Activated naive CD8-positive, alpha-beta T cell treated with anti-CD3 and anti-CD28 coated beads, Interleukin-2, amount 50 U/mL, for 24 hours (primary cell): ENCODE measurements at regions not wholly inside any gene's neighbourhood (a gene's known extent, or its start where the extent isn't known, plus 50 kb on each side); places are given as distances from the start of the nearest gene placed in this dataset.
"Not testable (repeated sequence)": the region's sequence is repeated elsewhere in the genome, so short reads cannot be mapped to it uniquely, and the experiment has no call there.

Source experiments
- ATAC-seq: fragments of 150-1000 bp; cut with Tn5 transposase; one replicate; pipeline ENCODE4 v1.10.0; 2021
- DNase-seq: peaks from one replicate; pipeline ENCODE4 v3.0.0; 2021
- H3K27ac Mint-ChIP-seq: one replicate; pipeline ENCODE4 v1.8.0; 2021; ENCODE audit warnings: mild to moderate bottlenecking, mixed read lengths
- H3K27me3 Mint-ChIP-seq: one replicate; pipeline ENCODE4 v1.8.0; 2021; ENCODE audit warnings: mixed read lengths
- H3K36me3 Mint-ChIP-seq: one replicate; pipeline ENCODE4 v1.8.0; 2021; ENCODE audit warnings: low read depth, mixed read lengths
- H3K4me1 Mint-ChIP-seq: one replicate; pipeline ENCODE4 v1.8.0; 2021; ENCODE audit warnings: mixed read lengths
- H3K4me3 Mint-ChIP-seq: one replicate; pipeline ENCODE4 v1.8.0; 2021; ENCODE audit warnings: mild to moderate bottlenecking, moderate library complexity, mixed read lengths
- H3K9me3 Mint-ChIP-seq: one replicate; pipeline ENCODE4 v1.8.0; 2021; ENCODE audit warnings: mixed read lengths

DNA sequence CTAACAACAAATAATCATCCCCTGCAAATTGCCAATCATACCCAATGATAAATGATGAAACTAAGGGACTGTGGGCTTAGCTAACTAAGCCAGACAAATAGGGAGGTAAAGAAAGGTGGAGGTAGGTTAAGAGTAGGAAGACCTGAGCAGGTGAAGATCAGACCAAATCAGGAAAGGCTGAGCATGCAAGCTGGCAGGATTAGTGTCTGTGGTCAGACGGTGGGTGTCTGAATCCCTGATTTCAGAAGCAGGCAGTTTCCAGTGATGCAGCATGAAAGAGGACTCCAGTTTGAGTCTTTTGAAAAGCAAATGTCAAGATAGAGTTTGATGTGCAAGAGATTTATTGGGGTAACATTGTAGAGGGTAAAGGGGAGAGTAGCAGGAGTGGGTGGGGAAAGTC lies 181.4 kb upstream of the MYLIP start:
- H3K4me3 Mint-ChIP-seq = no peak overlapping the region
- DNase-seq (no peak), ATAC-seq (no peak)
- no peak overlapping the region for H3K27ac Mint-ChIP-seq
- H3K27me3 Mint-ChIP-seq = peaks cover under 1% of the 10 kb centered on the region
- no peaks in the 10 kb centered on the region for H3K4me1 Mint-ChIP-seq
- no peaks in the 10 kb centered on the region for H3K36me3 Mint-ChIP-seq
- no peaks in the 10 kb centered on the region for H3K9me3 Mint-ChIP-seq

DNA sequence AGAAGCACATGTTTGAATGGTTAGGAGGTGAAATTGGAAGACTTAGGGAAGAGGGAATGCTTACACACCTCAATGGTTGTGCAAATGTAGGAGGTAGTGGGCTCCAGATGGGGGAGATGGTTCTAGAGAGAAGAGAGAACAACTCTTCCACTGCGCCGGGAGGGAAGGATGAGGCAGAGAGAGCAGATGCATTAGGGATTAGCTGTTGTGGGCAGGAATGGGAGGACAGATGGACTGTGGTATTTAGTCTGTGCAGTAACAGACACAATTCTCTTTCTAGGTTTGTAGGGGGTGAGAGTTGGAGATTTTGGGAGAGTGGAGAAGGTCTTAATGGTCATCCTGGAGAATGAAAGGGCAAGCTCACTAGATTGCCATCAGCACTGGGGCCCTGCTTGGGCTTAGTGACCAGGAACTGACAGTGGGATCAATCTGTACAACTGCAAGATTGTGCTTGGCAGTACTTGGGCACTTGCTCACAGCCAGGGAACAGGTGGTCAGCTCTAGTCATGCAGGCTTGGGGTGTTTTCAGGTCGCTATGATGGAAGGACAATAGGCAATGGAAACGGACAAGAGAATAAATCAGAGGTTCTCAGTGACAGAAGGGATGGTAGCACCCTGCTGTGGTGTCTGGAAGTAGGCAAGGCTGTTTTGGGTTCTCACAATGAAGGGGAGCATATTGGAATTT lies 182.0 kb upstream of the MYLIP start:
- H3K4me1 Mint-ChIP-seq = no peaks in the 10 kb centered on the region
- no peak for DNase-seq
- H3K4me3 Mint-ChIP-seq = no peak overlapping the region
- no peaks in the 10 kb centered on the region for H3K36me3 Mint-ChIP-seq
- no peaks in the 10 kb centered on the region for H3K9me3 Mint-ChIP-seq
- peaks cover 2% of the 10 kb centered on the region for H3K27me3 Mint-ChIP-seq
- no peak overlapping the region for H3K27ac Mint-ChIP-seq
- no peak for ATAC-seq

DNA sequence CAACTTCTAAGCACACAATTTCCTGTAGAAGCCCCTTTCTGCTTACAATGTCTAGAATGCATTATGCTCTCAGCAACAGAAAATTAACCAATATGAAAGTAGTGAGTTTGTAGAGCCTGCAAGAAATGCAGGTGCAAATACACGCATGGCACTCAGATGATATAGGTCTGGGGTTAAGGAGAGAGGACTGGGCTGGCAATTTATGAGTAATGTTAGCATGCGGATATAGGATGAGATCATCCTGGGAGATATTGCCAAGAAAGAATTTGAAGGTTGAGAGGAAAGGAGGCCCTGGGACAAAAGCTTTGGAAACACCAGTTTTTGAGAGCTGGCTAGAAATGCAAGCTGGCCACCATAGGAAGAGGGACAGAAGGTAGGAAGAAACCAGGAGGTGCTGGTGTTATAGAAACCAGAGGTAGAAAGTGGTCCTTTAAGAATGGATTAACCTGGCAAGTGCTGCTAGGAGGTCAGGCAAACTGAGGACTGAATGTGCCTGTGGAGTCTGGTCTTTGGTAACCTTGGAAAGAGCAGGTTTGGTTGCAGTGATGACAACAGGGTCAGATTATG lies 183.2 kb upstream of the MYLIP start:
- Mint-ChIP-seq H3K27ac (no peak overlapping the region), H3K4me3 (no peak overlapping the region), H3K9me3 (no peaks in the 10 kb centered on the region), H3K27me3 (peaks cover 2% of the 10 kb centered on the region), H3K36me3 (no peaks in the 10 kb centered on the region), H3K4me1 (no peaks in the 10 kb centered on the region)
- DNase-seq (no peak), ATAC-seq (no peak)

DNA sequence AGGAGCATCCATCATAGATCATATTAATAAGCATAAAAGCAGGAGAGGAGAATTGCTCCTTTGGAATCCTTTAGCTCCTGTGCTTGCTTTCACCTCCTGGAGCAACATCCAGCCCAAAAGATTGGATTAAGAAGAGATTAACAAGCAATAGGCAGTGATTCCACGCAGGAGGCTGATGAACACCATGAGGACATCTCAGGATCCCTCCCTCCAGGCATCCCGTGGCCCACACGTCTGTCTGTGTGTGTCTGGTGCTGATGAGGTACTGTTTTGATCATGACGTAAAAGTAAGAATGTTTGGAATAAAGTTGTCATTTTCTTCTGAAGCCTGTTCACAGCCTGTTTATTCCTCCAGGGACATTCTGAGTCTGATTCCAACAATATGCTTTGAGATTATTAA lies 185.5 kb upstream of the MYLIP start:
- ATAC-seq = no peak
- Mint-ChIP-seq H3K4me3 (no peak overlapping the region), H3K27me3 (peaks cover 2% of the 10 kb centered on the region), H3K4me1 (no peaks in the 10 kb centered on the region), H3K36me3 (no peaks in the 10 kb centered on the region), H3K27ac (no peak overlapping the region), H3K9me3 (no peaks in the 10 kb centered on the region)
- no peak for DNase-seq

DNA sequence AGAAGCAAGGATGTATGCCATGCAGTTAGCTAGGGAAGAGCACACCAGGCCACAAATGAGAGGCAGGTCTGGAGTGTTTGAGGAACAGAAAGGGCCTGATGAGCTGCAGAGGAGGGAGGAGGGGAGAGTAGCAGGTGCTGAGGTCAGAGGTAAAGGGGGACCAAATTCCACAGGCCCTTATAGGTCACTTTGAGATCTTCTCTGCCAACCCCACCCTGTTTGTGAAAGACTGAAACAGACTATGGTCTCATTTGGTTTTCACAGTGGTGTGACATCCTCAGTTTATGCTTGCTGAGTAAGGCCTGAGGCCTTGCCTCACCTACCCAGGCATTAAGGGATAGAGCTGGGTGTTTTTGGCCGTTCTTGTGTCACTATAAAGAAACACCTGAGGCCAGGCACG lies 187.7 kb upstream of the MYLIP start:
- Mint-ChIP-seq H3K27me3 (peaks cover 2% of the 10 kb centered on the region), H3K27ac (no peak overlapping the region), H3K9me3 (no peaks in the 10 kb centered on the region), H3K4me1 (peaks cover 3% of the 10 kb centered on the region), H3K4me3 (no peak overlapping the region), H3K36me3 (no peaks in the 10 kb centered on the region)
- no peak for DNase-seq
- ATAC-seq = no peak

DNA sequence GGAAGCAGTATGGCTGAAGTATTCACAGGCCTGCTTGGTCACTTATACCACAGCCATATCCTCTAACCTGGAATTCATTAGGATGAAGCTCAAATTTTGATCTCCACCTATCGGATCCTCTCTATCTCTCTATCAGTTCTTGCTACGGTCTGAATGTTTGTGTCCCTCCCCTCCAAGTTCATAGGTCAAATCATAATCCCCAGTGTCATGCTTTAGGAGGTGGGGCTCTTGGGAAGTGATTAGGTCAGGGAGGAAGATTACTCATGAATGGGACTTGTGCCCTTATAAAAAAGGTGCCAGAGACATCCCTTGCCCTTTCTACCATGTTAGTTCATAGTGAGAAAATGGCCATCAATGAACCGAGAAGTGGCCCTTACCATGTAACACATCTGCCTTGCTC lies 190.8 kb upstream of the MYLIP start:
- Mint-ChIP-seq H3K4me1 (peaks cover 3% of the 10 kb centered on the region), H3K4me3 (no peak overlapping the region), H3K27me3 (peaks cover 2% of the 10 kb centered on the region), H3K27ac (no peak overlapping the region), H3K36me3 (no peaks in the 10 kb centered on the region), H3K9me3 (no peaks in the 10 kb centered on the region)
- DNase-seq (no peak), ATAC-seq (no peak)

DNA sequence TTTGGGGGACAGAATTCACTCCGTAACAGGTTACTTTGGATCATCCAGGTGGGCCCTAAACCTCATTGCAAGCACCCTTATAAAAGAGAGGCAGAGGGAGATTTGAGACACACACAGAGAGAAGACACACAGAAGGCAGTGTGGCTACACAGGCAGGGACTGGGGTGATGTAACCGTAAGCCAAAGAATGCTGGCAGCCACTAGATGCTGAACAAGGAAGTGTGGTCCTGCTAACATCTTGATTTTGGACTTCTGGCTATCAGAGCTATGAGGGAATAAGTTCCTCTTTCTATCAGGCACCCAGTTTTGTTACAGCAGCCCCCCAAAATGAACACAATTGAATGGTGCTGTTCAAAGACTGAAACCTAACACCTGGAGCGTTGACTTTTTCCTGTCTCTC lies 191.3 kb upstream of the MYLIP start:
- Mint-ChIP-seq H3K27me3 (peaks cover 2% of the 10 kb centered on the region), H3K27ac (no peak overlapping the region), H3K4me1 (peaks cover 3% of the 10 kb centered on the region), H3K36me3 (no peaks in the 10 kb centered on the region), H3K9me3 (no peaks in the 10 kb centered on the region), H3K4me3 (no peak overlapping the region)
- DNase-seq (no peak), ATAC-seq (no peak)

DNA sequence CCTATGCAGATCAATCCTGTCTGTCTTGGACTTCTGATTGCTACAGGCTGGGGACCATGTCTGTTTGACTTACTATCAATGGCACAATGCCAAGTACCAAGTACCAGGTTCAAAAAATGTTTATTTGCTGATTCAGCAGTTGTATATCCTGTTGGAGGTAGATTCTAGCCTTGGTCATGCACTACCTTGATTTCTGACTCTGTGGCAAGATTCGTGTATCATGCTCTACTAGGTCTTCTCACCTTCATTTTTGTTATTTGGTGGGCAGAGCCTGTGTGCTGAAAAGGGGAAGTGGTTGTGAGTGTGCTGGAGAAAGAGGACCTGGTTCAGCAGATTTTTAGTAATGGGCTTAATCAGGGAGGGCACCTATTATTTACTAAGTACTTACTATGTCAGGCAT lies 192.4 kb upstream of the MYLIP start:
- peaks cover 3% of the 10 kb centered on the region for H3K4me1 Mint-ChIP-seq
- ATAC-seq = peak; percentile 40
- no peak overlapping the region for H3K4me3 Mint-ChIP-seq
- H3K27ac Mint-ChIP-seq = no peak overlapping the region
- H3K36me3 Mint-ChIP-seq = peaks cover under 1% of the 10 kb centered on the region
- DNase-seq = no peak
- H3K9me3 Mint-ChIP-seq = peaks cover 9% of the 10 kb centered on the region
- no peaks in the 10 kb centered on the region for H3K27me3 Mint-ChIP-seq

DNA sequence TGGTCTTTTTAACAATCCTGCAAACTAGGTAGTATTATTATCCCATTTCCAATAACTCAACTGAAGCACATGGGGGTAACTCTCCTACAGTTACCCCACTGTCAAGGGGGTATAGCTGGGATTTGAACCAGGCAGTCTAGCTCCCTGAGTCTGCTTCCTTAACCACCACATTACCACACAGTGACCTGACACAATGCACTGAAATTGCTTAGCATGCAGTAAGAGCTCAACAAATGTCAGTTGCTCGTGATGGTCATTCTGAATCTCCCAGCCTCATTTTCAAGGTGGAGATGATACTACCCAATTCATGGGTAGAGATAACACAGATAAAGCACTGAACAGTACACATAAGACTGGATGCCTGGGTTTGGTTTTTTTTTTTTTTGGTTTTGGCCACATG lies 193.2 kb upstream of the MYLIP start:
- Mint-ChIP-seq H3K4me1 (peaks cover 3% of the 10 kb centered on the region), H3K36me3 (peaks cover 3% of the 10 kb centered on the region), H3K27ac (no peak overlapping the region), H3K4me3 (no peak overlapping the region), H3K9me3 (peaks cover 17% of the 10 kb centered on the region), H3K27me3 (no peaks in the 10 kb centered on the region)
- ATAC-seq (no peak), DNase-seq (no peak)

DNA sequence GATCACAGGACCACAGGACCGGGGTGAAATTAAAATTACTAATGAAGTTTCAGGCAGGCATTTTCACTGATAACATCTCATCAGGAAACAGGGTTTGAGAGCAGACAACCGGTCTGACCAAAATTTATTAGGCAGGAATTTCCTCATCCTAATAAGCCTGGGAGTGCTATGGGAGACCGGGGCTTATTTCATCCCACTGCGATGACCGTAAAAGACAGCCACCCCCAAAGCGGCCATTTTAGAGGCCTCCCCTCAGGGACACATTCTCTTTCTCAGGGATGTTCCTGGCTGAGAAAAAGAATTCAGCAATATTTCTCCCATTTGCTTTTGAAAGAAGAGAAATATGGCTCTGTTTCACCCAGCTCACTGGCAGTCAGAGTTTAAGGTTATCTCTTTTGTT lies 197.2 kb upstream of the MYLIP start:
- not testable (repeated sequence) for ATAC-seq, H3K4me3 Mint-ChIP-seq, DNase-seq, H3K27ac Mint-ChIP-seq, H3K4me1 Mint-ChIP-seq, H3K27me3 Mint-ChIP-seq, H3K36me3 Mint-ChIP-seq
- peaks cover 22% of the 10 kb centered on the region for H3K9me3 Mint-ChIP-seq

DNA sequence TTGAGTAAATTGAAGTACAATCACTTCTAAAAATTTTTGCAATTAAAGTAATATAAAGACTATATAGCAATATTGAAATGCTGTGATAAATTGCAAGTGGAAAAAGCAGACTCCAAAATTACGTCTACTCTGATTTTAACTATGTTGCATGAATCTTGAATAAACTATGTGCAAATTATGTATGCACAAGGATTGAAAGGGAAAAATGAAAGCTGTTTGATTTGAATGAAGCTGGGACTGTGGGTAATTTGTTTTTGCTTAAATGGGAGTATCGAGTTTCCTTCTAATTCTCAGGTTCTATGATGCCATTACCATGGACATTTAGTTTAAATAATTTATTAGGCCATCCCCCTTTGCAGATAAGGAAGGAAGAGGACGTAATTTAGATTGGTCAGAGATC lies 198.7 kb upstream of the MYLIP start:
- Mint-ChIP-seq H3K27me3 (no peaks in the 10 kb centered on the region), H3K4me3 (no peak overlapping the region), H3K36me3 (peaks cover 3% of the 10 kb centered on the region), H3K9me3 (peaks cover 22% of the 10 kb centered on the region), H3K4me1 (no peaks in the 10 kb centered on the region), H3K27ac (no peak overlapping the region)
- ATAC-seq = no peak
- no peak for DNase-seq

DNA sequence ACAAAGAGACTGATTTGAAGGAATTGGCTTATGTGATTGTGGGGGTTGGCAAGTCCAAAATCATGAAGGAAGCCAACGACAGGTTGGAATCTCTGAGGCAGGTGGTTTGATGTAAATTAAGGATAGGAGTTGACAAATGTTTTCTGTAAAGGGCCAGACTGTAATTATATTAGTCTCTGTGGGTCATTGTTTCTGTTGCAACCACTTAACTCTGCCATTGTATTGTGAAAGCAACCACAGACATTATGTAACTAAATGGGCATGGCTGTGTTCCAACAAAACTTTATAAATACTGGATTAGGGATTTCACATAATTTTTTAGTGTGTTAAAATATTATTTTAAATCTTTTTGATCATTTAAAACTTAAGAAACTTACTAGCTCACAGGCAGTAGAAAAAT lies 199.2 kb upstream of the MYLIP start:
- ATAC-seq = no peak
- no peaks in the 10 kb centered on the region for H3K27me3 Mint-ChIP-seq
- no peak overlapping the region for H3K4me3 Mint-ChIP-seq
- peaks cover 22% of the 10 kb centered on the region for H3K9me3 Mint-ChIP-seq
- no peaks in the 10 kb centered on the region for H3K4me1 Mint-ChIP-seq
- H3K27ac Mint-ChIP-seq = no peak overlapping the region
- DNase-seq = no peak
- peaks cover 3% of the 10 kb centered on the region for H3K36me3 Mint-ChIP-seq

DNA sequence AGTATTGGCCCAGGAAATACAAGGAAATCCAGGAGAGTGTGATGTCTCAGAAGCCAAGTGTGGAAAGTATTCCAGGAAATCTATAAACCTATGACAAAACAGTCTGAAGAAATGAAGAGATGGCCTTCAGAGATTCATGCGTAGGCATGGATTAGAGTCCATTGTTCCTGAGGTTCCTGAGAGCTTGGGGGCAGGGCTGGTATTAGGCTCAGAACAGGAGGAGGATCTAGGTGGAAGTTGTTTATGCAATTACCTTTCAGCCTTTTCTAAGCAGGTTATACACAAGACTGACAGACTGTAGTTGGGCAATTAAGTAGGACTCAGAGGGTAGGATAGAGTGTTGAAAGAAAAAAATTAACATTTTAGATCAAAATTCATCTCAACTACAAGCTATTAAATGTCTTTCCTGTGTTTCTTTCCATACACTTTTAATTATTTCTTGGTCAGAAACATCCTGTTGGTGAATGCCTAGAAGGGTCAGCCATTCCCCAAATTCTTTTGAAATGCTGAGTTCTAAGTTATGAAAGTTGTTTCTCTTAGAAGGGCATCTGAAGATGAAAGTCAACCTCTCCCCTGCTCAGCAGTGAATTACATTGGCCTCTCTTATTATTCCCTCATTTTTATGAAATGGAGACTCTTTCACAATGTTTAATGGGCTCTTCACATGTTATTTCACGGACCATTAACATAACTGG lies 201.2 kb upstream of the MYLIP start:
- Mint-ChIP-seq H3K36me3 (peaks cover 3% of the 10 kb centered on the region), H3K9me3 (peaks cover 22% of the 10 kb centered on the region), H3K4me3 (no peak overlapping the region), H3K4me1 (no peaks in the 10 kb centered on the region), H3K27me3 (no peaks in the 10 kb centered on the region), H3K27ac (no peak overlapping the region)
- DNase-seq = no peak
- ATAC-seq = no peak

DNA sequence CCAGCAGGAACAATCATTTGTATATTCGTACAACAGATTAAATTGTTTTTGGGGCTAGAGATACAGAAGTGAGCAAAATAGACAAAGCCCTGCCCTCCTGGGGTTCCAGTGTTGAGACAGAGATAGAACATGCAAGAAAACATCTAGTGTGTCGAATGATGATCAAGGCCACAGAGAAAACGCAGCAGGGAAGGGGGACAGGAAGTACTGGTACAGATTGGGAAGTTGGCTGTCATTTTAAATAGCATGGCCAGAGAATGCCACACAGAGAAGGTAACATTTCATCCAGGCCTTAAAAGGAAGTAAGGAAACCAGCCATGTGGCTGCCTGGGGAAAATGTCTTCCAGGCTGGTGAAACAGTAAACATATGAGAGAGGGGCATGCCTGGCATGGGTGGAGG lies 202.6 kb upstream of the MYLIP start:
- ATAC-seq (no peak), DNase-seq (no peak)
- no peaks in the 10 kb centered on the region for H3K27me3 Mint-ChIP-seq
- H3K27ac Mint-ChIP-seq = no peak overlapping the region
- no peaks in the 10 kb centered on the region for H3K4me1 Mint-ChIP-seq
- H3K36me3 Mint-ChIP-seq = no peaks in the 10 kb centered on the region
- H3K4me3 Mint-ChIP-seq = no peak overlapping the region
- peaks cover 11% of the 10 kb centered on the region for H3K9me3 Mint-ChIP-seq

DNA sequence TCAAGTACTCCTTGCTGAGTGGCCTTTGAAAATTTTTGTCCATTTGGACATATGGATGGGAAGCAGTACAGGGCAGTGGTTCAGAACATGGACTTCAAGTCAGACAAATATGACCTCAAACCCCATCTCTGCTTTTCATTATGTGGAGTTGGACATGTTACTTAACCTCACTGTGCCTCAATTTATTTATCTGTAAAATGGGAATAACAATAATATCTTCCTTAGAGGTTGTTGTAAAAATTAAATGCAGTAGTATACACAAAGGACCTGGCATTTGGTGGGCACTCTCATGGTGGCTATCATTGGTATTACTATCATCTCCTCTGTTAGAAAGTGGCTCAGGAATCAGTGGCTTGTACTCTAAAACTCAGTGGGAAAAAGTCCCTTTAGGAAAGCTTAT lies 204.0 kb upstream of the MYLIP start:
- Mint-ChIP-seq H3K9me3 (no peaks in the 10 kb centered on the region), H3K4me3 (no peak overlapping the region), H3K4me1 (no peaks in the 10 kb centered on the region), H3K27ac (no peak overlapping the region), H3K36me3 (no peaks in the 10 kb centered on the region), H3K27me3 (no peaks in the 10 kb centered on the region)
- ATAC-seq (no peak), DNase-seq (no peak)
